ENCODE measurements at regions not wholly inside any gene's neighbourhood (a gene's known extent, or its start where the extent isn't known, plus 50 kb on each side); places are given as distances from the start of the nearest gene placed in this dataset.
"Not testable (repeated sequence)": the region's sequence is repeated elsewhere in the genome, so short reads cannot be mapped to it uniquely, and the experiment has no call there.

DNA sequence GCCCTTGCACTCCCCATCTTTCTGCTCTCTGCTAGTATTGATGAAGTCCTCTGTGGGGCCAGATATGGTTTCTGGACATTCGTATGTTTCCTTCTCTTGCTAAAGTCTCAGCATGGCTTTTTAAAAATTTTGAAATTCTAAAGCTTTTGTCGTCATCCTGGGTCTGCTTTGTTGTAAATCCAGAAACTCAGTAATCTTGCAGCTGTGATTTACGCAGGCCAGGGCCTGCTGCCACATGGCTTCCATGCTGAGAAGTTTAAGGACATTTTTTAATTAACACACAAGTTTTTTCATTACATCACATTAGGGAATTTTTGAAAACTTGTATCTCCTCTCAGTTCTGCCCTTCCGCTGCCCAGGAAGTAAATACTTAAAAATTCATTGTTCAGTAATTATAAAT, 686.1 kb upstream of the IGFBP3 start:
- DNase-seq: no peak

DNA sequence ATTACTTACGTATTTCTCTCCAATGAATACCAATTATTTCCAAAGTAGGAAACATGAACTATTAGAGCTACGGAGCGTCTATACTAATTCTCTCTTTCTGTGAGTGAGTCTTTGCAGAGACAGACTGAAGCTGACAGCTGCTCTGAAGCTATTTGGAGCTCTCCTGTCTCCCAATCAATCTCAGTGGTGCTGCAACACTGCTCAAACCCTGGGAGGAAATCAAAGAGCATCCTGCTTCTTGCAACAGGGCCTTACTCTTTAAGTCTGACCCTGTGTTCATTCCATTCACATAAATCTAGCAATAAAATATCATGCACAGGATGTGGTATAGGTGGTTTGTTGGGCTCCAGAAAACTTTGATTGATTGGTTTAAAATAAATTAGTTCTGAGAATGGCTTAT, 685.7 kb upstream of the IGFBP3 start:
- no peak for DNase-seq

DNA sequence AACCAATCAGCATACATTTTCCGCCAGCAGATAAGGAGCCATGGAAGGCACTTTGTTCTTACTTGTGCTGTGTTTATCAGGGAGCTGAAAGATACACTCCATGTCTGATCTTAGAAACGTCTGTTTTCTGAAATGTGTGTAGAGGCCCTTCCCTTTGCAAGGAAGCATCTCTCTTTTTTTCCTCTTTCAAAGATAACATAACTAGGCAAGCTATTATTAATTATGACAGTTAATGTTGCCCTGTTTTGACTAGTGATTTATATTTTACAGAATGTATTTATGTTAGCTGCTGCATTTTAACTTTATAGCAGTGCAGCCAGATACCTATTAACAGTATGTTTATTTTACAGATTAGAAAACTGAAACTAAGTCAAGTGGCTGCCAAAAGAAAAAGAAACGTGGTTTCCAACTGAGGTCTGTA, 683.2 kb upstream of the IGFBP3 start:
- DNase-seq: no peak

DNA sequence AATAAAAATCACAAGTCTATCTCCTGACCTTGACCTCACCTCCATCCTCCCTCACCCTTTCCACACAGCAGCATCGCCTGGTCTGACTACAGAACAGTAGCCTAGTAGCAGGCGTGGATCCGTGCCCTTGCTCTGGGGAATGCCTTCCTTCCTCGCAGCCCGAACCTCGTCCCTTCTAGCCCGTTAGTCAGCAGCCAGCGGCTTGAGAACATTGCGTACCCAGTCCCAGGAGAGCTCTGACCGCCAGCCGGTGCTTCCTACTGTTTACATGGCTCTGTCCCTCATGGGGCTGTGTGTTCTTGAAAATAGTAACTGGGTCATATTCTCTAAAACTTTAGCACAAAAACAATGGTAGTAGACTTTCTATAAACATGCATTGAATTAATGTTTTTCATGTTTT, 682.7 kb upstream of the IGFBP3 start:
- DNase-seq: no peak

DNA sequence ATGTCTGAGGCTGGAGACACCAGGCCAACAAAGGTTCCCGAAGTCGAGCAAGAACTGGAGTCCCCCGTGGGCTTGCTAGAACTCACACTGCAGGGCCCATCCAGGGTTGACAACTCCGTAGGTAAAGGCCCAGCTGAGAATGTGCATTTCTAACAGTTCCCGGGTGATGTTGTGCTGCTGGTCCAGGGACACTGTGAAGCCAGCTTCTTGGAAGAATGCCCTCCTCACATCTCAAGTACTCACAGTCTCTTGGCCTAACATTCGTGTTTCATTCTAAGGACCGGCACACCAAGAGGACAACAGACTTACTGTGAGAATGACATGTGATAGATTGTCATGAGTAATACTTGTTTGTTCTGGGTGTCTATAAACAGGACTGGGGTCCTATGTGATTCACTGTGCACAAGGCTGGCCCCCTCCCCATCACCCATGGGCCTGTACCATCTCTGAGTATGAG, 682.3 kb upstream of the IGFBP3 start:
- DNase-seq: no peak

DNA sequence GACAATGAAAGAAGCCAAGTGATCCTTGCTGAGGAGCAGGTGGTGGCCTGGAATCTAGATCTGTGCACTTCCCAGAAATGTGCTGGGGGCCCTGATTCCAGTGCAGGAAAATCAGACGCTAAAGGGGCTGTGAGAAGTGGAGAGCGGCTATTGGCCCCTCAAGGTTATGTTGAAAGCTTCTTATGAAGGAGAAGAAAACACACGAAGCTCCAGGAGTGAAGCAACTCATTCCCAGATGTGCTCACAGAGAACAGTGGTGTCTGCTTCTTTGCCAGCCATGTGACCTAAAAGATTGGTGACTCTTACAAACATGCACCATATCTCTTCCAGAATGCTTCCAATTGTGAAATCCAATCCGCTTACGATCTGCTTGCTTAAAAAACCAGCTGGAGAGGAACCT, 679.3 kb upstream of the IGFBP3 start:
- no peak for DNase-seq

DNA sequence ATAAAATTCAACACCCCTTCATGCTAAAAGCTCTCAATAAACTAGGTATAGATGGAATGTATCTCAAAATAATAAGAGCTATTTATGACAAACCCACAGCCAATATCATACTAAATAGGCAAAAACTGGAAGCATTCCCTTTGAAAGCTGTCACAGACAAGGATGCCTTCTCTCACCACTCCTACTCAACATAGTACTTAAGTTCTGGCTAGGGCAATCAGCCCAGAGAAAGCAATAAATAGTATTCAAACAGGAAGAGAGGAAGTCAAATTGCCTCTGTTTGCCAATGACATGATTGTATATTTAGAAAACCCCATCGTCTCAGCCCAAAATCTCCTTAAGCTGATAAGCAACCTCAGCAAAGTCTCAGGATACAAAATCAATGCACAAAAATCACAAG, 673.8 kb upstream of the IGFBP3 start:
- not testable (repeated sequence) for DNase-seq

DNA sequence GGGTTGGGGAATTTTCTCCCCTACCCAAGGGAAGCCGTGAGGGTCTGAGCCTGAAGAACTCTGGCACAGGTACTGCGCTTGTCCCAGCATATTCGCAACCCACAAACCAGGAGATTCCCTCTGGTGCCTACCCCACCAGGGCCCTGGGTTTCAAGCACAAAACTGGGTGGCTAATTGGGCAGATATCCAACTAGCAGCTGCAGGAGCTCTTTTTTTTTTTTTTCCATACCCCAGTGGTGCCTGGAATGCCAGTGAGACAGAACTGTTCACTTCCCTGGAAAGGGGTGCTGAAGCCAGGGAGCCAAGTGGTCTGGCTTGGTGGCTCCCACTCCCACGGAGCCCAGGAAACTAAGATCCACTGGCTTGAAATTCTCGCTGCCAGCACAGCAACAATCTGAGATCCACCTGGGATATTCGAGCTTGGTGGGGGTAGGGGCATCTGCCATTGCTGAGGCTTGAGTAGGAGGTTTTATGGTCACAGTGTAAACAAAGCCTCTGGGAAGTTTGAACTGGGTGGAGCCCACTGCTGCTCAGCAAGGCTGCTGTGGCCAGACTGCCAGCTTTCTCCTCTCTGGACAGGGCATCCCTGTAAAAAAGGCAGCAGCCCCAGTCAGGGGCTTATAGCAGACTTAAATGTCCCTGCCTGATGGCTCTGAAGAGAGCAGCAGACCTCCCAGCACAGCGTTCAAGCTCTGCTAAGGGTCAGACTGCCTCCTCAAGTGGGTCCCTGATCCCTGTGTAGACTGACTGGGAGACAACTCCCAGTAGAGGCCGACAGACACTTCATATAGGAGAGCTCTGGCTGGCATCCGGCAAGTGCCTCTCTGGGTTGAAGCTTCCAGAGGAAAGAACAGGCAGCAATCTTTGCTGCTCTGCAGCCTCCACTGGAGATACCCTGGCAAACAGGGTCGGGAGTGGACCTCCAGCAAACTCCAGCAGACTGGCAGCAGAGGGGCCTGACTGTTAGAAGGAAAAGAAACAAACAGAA, 670.1 kb upstream of the IGFBP3 start:
- DNase-seq: not testable (repeated sequence)

DNA sequence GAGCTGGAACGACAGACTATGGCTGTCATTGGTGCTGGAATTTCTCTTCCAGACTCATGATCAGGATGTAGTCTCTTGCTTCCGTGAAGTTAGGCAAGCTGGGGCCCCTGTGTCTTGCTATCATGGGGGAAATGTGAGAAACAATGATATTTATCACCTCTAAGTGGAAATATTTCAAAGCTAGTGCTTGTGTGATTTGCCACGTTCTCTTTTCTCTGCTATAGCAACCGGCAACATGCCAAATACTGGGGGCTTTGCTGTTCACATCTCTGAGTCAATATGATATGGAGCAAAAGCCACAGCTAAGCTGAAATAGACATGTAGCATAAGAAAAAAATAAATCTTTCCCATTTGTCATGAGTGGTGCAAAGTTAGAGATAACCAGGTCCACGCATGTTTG, 668.2 kb upstream of the IGFBP3 start:
- DNase-seq: no peak

DNA sequence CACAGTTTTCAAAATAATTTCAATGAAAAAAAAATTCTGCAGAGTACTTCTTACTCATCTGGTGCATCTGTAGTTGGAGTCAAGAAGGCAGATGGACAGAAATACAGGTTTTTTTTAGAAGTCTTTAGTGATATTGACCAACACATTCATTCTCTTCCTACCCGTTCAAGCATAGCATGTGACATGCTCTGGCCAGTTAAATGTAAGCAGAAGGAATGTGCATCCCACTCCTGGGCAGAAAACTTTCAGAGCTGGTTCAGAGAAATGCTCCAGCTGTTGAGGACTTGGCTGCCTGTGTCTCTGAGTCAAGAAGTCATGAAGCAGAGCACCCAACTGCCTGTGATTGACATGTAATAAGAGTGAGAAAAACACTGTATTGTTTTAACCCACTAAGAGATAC, 665.3 kb upstream of the IGFBP3 start:
- DNase-seq: no peak

DNA sequence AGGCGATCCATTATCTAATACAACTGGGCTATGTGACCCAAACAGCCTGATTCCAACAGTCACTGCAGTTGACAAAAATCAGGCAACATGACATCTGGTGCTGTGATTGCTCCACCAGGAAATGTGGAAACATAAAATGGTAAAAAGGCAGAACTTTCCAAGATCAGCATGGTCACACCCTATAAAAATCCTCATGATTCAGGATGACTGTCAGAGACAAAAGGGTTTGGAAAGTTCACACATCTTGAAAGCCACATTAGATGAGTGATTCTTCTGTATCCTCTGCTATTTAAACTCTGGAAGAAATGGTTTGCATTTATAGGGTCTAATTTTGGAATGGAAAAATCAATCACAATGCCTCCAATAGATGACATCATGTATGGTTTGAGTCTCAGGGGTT, 662.6 kb upstream of the IGFBP3 start:
- no peak for DNase-seq

DNA sequence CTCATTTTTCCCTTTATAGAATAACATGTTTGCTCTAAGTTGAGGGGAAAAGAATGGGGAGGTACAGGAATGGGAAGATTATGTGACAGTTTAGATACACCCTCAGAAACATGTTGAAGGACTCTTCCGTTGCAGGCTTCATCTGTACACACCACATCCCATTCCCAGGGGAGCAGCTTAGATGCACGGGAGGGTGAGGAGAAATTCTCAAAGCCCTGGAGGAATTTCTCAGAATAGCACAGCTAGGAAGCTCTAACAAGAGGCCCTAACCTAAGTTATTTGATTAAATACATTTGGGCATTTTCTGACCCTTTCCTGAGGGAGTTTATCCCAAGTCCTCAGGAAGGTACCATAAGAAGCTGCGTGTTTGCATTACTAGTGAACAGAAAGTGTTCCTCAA, 660.2 kb upstream of the IGFBP3 start:
- no peak for DNase-seq

DNA sequence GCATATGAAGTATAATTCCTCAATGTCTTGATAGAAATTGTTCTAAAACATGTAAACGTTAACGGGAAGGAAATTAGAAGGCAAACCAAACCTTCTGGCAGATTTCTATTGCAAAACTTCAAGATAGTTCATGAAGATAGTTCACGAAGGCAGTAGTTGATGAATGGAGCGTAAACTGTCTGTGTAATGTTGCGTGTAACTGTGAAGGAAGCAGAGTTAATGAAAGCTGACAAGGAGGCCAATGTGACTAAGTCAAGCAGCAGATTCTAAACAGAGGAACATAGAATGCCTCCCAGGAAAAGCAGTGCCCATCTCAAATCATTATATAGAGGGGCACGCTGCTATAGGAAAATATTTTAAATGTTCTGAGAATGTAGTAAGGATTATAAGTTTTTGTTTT, 659.7 kb upstream of the IGFBP3 start:
- DNase-seq: no peak

DNA sequence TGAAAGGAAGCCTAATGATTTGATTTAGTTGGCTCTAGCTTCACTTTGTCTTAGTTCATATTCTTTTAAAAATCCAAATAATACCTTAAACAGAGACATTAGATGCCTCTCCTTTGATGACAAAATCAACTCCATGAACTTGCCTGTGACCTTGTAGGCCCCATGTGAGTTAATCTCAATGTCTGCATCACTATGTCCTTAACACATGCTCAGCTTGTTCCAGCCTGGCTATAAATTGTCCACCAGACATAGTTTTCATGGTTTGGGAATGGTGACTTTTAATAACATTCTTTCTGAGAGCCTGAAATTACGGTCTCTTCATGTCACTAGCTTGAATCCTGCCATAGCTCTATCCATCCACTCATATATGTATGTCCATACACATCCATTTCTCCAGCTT, 656.3 kb upstream of the IGFBP3 start:
- no peak for DNase-seq

DNA sequence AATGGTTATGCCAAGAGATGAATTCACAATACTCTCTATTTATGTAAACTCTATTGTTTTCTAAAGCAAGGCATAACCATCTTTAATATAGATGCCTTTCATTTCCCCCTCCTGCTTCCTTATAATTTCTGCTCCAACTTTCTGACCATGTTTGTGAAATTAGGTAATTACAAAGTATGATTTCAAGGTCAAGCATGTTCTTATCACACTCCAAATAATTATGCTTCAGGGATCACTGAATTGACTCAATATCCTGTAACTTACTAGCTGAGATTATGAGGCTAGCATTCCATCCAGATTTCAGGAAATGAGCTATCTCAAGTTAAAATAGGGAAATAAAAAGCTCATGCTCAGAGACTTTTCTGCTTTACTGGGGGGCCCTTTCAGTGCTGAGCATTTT, 655.9 kb upstream of the IGFBP3 start:
- no peak for DNase-seq

DNA sequence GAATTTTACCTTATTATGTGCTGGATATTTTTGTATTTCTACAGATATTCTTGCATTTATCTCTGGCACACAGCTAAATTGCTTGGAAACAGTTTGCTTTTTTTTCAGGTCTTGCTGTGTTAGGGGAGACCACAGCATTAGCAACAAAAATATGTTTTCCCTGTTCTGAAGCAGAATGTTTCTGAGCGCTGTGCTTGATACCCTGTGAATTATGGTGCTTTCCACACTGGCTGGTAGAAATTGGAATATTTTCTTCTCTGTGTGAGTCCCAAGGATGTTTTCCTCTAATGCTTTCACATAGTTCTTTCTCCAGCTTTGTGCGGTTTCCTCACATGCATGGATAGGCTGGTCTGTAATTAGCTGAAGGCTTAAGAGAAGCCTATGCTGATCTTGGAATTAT, 651.6 kb upstream of the IGFBP3 start:
- DNase-seq: no peak

DNA sequence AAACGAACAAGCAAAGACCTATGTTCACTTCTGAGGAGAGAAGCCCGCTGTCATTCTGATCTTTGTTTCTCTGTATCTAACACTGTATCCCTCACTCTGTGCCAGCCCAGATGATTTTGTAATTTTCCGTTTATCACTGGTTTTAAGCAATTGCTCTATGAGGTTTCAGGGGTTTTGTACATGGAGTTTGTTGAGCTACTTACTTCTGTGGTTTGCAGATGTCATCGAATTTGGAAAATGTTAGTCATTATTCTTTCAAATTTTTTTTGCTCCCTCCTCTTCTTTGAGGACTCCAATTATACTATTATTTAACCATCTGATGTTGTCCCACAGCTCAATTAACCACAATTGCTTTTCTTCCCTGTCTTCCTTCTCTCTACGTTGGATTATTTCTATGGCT, 650.9 kb upstream of the IGFBP3 start:
- no peak for DNase-seq

DNA sequence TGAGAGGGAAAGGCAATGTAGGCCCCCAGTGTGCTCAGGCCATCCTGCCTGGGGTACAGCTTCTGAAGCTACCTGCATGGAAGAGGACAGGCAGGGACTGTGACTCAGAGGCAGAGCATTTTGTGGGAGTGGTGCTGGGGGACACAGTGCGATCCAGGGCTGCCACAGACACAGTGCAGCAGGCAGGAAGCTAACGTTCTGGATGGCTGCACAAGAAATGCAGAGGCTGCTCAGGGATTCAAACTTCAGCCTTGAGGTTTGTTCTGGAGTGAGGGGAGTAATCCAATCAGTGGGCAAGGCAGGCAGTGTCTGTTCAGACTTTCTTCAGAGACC, 648.0 kb upstream of the IGFBP3 start:
- DNase-seq: no peak

DNA sequence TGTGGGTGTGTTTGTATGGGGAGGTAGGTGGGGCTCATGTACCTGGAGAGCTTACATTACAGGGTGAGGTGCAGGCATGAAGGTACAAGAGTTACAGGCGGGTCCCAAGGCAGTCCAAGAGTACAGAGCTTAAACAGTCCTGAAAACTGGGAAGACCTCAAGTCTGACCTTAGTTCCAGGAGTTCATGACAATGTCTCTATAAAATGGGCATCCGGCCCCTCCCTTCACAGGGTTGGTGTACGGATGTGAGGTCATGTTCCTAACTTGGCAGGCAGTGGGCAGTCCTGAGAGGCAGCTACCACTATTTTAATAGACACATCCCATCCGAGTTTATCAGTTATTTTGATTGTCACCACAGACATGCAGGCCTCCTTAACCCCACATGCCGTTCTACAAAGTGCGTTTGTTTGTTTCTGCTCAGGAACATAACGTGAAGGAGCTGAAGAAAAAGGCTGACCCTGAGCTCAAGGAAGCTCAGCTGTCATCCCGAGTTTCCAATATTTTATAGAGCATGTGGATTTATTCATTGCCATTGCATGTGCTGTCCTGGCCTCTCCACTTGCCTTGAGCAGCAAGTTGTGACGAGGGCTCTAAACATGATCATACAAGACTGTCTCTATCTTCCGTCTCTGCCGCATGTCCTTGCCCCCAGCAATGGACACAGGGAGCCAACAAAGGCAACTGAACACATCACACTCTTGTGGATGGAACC, 647.5 kb upstream of the IGFBP3 start:
- no peak for DNase-seq

DNA sequence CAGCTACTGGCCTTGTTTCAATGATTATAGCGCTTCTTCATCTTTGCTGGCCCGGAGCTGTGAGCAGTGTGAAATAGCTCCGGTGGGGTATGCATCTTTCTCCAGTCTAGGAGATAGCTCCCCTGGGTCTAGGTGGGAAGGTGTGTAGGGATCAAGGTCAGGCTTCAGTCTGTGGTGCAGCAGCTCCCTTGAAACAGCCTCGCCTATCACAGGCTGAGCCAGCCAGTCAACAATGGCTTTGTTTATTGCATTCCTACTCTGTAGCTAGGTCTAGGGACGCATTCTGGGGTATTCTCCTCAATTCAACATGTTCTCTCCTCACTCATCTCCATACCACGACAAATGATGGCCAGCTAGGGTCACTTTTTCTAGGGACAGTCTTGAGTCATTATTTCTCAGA, 646.8 kb upstream of the IGFBP3 start:
- DNase-seq: no peak

DNA sequence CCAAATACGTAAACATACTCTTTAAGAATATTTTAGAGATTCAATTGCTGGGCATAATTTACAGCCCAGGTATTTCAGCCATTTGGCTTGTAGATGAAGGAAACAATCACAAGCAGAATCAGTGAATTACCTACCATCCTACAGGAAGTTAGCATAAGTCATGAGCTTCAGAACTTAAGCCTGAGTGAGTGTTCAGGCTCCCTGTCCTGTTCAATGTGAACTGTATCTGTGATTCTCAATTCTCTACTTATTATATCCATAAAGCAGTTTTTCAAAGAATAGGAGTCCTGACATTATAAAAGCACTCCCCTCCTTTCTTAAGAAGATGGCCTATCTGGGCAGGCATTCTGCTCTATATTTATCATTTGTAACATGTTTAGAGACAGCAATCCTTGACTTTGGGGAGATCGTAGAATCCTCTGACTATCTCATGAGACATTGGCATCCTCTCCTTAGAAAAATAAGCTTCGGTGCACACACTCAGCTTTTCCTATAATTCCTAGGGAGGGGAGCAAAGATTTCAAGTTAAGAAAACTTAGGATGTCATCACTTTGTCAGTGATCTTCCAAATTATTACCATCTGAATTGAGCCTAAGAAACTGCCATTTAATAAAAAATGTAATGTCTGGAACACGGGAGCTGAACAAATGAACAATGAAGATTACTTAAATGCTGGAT, 645.2 kb upstream of the IGFBP3 start:
- DNase-seq: no peak

DNA sequence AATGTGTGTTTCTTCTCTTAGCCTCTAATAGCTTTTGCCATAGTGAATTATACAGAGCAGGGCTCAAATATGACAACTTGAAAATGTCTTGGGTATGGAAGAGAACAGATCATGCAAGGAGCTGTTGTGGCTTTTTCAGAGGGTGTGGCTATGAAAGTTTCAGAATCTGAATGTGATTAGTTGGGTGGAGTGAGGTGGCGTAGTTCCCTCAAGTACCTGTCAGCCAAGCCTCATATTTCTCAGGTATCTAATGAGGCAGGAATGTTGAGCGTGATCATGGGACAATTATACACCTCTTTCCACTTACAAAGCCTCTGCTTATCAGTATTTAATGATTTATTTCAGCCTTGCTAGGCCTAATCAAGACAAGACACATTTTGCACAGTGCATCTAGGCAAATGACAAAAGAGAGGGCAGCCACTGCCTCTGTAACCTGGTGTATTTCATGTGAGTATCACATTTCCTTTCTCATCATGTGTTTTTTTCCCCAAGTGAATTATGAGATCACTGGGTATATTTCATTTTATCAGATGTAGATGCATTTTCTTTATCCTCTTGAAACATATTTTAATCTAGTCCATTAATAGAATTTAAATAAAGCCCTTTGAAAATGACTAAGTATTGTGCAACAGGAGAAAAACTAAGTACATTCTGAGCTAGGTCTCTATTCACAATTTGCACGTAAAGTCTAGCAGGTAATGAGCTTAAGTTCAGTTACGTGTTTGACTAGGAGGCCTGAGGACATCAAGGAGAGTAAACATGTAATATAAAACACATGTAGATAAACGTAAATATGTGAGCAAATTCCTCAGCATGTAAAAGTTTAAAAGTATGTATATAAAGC, 644.4 kb upstream of the IGFBP3 start:
- DNase-seq: no peak
